Adrenal gland (tissue), 9 donors: ENCODE measurements at regions not wholly inside any gene's neighbourhood (a gene's known extent, or its start where the extent isn't known, plus 50 kb on each side); places are given as distances from the start of the nearest gene placed in this dataset.

Experiments used
- DNase-seq, 7 donors: peaks; one replicate each; pipeline ENCODE4 v3.0.0-alpha.2; 2019 to 2020
- H3K27ac ChIP-seq, 5 donors: fragments of 200-600 bp; sonication (generic) in 4 of 5; 1 replicate in 3 of 5; 2 replicates in 2 of 5; pipeline versions ENCODE4 v1.5.1 to v1.8.0; 2016 to 2020; ENCODE audit warnings: mild to moderate bottlenecking in 1 of 5
- H3K27me3 ChIP-seq: fragments of 200-600 bp; 2 replicates; pipeline ENCODE4 v1.8.0; 2021
- H3K36me3 ChIP-seq, 2 donors: fragments of 200-600 bp; replicated peaks in 1 of 2; 1 replicate in 1 of 2; 2 replicates in 1 of 2; pipeline versions ENCODE4 v1.5.1 to v1.8.0; 2018 to 2022
- H3K4me1 ChIP-seq, 2 donors: fragments of 200-600 bp; replicated peaks in 1 of 2; 1 replicate in 1 of 2; 2 replicates in 1 of 2; pipeline versions ENCODE4 v1.5.1 to v1.8.0; 2018 to 2021
- H3K4me3 ChIP-seq, 4 donors: fragments of 200-600 bp; sonication (generic) in 3 of 4; one replicate each; pipeline ENCODE4 v1.5.1; 2016 to 2018
- H3K9me3 ChIP-seq, 3 donors: fragments of 200-600 bp; sonication (generic) in 1 of 3; replicated peaks in 1 of 3; 1 replicate in 2 of 3; 2 replicates in 1 of 3; pipeline versions ENCODE4 v1.5.1 to v1.8.0; 2016 to 2021
- CTCF ChIP-seq, 6 experiments: fragments of 450-650 bp in 4 of 6; fragments of 200-600 bp in 2 of 6; sonication (generic) in 1 of 6; IDR thresholded peaks; 1 replicate in 5 of 6; 2 replicates in 1 of 6; pipeline versions ENCODE4 v1.5.1 to v1.8.0; 2016 to 2021; ENCODE audit warnings: antibody characterized with exemption in 6 of 6, mild to moderate bottlenecking in 2 of 6, moderate library complexity in 1 of 6
- POLR2A ChIP-seq, 2 donors: fragments of 450-650 bp; IDR thresholded peaks; one replicate each; pipeline ENCODE4 v1.6.1; 2017; ENCODE audit warnings: antibody characterized with exemption in 2 of 2, mild to moderate bottlenecking in 2 of 2, moderate library complexity in 1 of 2
- WGBS, 4 donors: extraction: QIAGEN DNeasy Blood & Tissue Kit in 2 of 4; methylation state at CpG; one replicate each; pipeline versions ENCODE4 v1.1.5 to v1.1.7; 2013 to 2017; 5-methylcytosine and 5-hydroxymethylcytosine counted together
- intact Hi-C, 2 donors: fragments of 100-400 bp; cut with DNase I; formaldehyde crosslinking; loops; one replicate each; pipeline versions ENCODE4 v1.14.1 to v1.15.0; 2022 to 2023
- small RNA-seq, 2 donors: library from RNA; depleted of rRNA; stranded (forward); fragments of <200 nt; gene quantifications; one replicate each; pipeline ENCODE3, GENCODE V24; 2016
- donor health status: healthy with polysubstance abuse.
- donor health status: Bipolar disorder and iron deficiency.
- donor health status: DM: yes; HTN: yes; CAD: no.
- donor health status: DM: no; HTN: no; CAD: no.
- donor health status: DM: no; HTN: no; CAD: no.

GRCh38 chr6:122339661-122340060 lies 59.8 kb upstream of the HSF2 start:
- Histone ChIP-seq H3K27me3 (no peaks in the 10 kb centered on the region), H3K9me3 (no peaks in the 10 kb centered on the region), H3K36me3 (no peaks in the 10 kb centered on the region), H3K4me1 (no peaks in the 10 kb centered on the region), H3K4me3 (no peak overlapping the region), H3K27ac (no peak overlapping the region)
- TF ChIP-seq POLR2A (IDR thresholded peaks at IDR 0.05) (no peak), CTCF (IDR thresholded peaks at IDR 0.05) (no peak)
- DNase-seq: no peak
- intact Hi-C loops: no loop called here
- 31 to 82% (median 67%) methylated on average over 2 of the region's 2 CpGs for WGBS, 4 donors

GRCh38 chr6:122347280-122347679 lies 52.2 kb upstream of the HSF2 start:
- TF ChIP-seq POLR2A (IDR thresholded peaks at IDR 0.05) (no peak), CTCF (IDR thresholded peaks at IDR 0.05) (no peak)
- no peaks in the 10 kb centered on the region for H3K4me1 ChIP-seq
- H3K9me3 ChIP-seq: no peaks in the 10 kb centered on the region
- H3K27me3 ChIP-seq: no peaks in the 10 kb centered on the region
- WGBS, 4 donors: 49 to 61% (median 57%) methylated on average over 2 of the region's 2 CpGs
- intact Hi-C loops: no loop called here
- H3K36me3 ChIP-seq: no peaks in the 10 kb centered on the region
- no peak overlapping the region for H3K4me3 ChIP-seq
- no peak for DNase-seq
- H3K27ac ChIP-seq: no peak overlapping the region

GRCh38 chr6:122347751-122348150 lies 51.7 kb upstream of the HSF2 start:
- DNase-seq: no peak
- Histone ChIP-seq H3K36me3 (no peaks in the 10 kb centered on the region), H3K4me3 (no peak overlapping the region), H3K27ac (no peak overlapping the region), H3K4me1 (no peaks in the 10 kb centered on the region), H3K27me3 (no peaks in the 10 kb centered on the region), H3K9me3 (no peaks in the 10 kb centered on the region)
- intact Hi-C loops: no loop called here
- TF ChIP-seq CTCF (IDR thresholded peaks at IDR 0.05) (no peak), POLR2A (IDR thresholded peaks at IDR 0.05) (no peak)
- WGBS, 4 donors: 73 to 84% (median 78%) methylated on average over 4 of the region's 4 CpGs

Small RNA genes lying in the stretch of these regions (small RNA-seq; reads per million reads assigned to genes)
- gene AL603865.2 (0 reads per million in 2 donors), gene RNU1-18P (0 reads per million in 2 donors), gene RNU2-8P (0 reads per million in 2 donors), gene RNU4-76P (0 reads per million in 2 donors)
